Neural progenitor cell (in vitro differentiated cells): ENCODE measurements at regions not wholly inside any gene's neighbourhood (a gene's known extent, or its start where the extent isn't known, plus 50 kb on each side); places are given as distances from the start of the nearest gene placed in this dataset.

Experiments
- CTCF ChIP-seq: fragments of 200-600 bp; sonication (generic); IDR thresholded peaks from 2 replicates; pipeline ENCODE4 v1.5.1; 2017; ENCODE audit warnings: antibody characterized with exemption, mild to moderate bottlenecking
- EZH2 ChIP-seq: fragments of 200-600 bp; sonication (generic); IDR thresholded peaks from 2 replicates; pipeline ENCODE4 v1.6.1; 2017; ENCODE audit warnings: antibody characterized with exemption, mild to moderate bottlenecking, moderate library complexity

- TF ChIP-seq CTCF = no peak
- no peak for TF ChIP-seq EZH2
Observed at GRCh38 chr20:6700563-6701329, 66.7 kb upstream of the BMP2 start.
